Astrocyte (in vitro differentiated cells and primary cell): ENCODE measurements at regions not wholly inside any gene's neighbourhood (a gene's known extent, or its start where the extent isn't known, plus 50 kb on each side); places are given as distances from the start of the nearest gene placed in this dataset.

Source experiments
- CTCF ChIP-seq: IDR thresholded peaks from 2 replicates; pipeline ENCODE4 v1.5.1; 2011; ENCODE audit warnings: low read depth, mild to moderate bottlenecking, inconsistent platforms, low read length, moderate library complexity; ENCODE audit not compliant: insufficient read depth
- EZH2 ChIP-seq: IDR thresholded peaks from 2 replicates; pipeline ENCODE4 v1.6.1; 2012; ENCODE audit warnings: mild to moderate bottlenecking, low read length, inconsistent platforms; ENCODE audit not compliant: insufficient read depth

- TF ChIP-seq CTCF (no peak), EZH2 (no peak)
Measured at GRCh38 chr6:135640449-135641111, 143.0 kb upstream of the AHI1 start.
